ENCODE measurements at regions not wholly inside any gene's neighbourhood (a gene's known extent, or its start where the extent isn't known, plus 50 kb on each side); places are given as distances from the start of the nearest gene placed in this dataset.

- TF ChIP-seq YY1 (IDR thresholded peaks at IDR 0.05; ENCODE audit: insufficient read depth, insufficient read length): no peak
- TF ChIP-seq SUZ12 (IDR thresholded peaks at IDR 0.05; ENCODE audit: extremely low read depth, insufficient read depth, insufficient read length): no peak
Observed at GRCh38 chr4:164056426-164057142, 562.1 kb downstream of the TMA16 start.

Measured in NT2/D1 (cell line).